DMS53 treated with DMSO at 0.1 percent for 48 hours (cell line): ENCODE measurements at regions not wholly inside any gene's neighbourhood (a gene's known extent, or its start where the extent isn't known, plus 50 kb on each side); places are given as distances from the start of the nearest gene placed in this dataset.

ENCODE experiments used
- DNase-seq: peaks from one replicate; lab custom pipeline; 2025; ENCODE audit not compliant: unreplicated experiment; lab: John Stamatoyannopoulos, UW

DNA sequence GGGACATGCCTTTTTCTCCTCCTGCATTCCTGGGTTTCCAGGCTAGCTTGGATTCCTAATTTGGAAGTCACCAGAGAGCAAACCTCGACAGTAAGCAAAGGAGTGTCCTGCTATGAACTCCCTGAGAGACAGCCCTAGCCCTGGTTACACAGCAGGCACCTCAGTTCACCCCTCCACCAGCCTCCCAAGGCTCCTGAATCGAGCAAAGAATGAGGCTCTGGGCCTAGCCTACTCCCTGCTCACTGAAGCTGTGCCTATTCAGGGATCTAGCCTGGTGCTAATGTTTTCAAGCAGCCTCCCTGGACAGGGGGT is 66.7 kb upstream of the RMDN2 start:
- DNase-seq: no peak

DNA sequence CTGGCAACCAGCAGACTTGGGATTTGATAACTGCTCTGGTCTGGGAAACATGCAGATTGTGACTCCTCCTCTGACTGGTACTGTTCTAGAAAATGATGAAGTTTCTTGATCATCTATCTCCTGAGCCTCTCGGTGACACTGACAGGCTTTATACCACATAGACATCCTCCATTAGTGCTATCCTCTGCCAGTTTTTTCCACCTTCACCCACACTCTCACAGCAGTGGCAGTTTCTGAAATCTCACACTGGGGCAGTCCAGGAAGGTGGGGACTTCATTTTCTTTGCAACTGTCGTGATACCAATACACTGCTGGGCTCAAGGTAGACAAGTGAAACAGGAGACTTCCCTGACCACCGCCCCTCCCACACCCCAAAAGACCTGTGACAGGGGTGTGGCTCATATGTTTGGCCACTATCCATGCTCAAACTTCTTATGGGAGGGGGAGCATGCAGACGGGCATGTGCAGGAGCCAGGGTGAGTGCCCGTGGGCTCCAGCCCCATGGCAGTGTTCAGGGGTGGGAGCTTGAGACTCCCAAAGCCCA is 66.3 kb upstream of the RMDN2 start:
- DNase-seq: no peak

GRCh38 chr2:37862620-37863019 is 62.5 kb upstream of the RMDN2 start:
- no peak for DNase-seq

GRCh38 chr2:37864217-37864616 is 60.9 kb upstream of the RMDN2 start:
- no peak for DNase-seq

DNA sequence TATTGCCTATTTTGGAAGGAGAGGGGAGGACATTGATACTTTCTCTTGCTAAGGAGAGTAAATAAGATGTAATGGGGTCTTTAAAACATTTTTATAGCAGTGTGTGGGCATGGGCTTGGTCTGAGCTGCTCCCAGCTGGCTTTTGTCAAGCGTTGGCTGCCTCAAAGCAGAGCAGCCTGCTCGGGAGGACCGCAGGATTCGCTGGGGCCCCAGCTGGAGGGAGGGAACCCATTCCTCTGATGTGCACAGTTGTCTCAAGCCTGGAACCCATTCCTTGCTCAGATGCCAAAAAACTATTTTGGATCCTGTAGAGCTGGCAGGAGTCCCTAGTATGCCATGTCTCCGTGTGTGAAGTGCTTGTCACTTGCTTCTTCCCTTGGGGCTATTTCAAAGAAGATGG is 59.4 kb upstream of the RMDN2 start:
- DNase-seq: no peak

DNA sequence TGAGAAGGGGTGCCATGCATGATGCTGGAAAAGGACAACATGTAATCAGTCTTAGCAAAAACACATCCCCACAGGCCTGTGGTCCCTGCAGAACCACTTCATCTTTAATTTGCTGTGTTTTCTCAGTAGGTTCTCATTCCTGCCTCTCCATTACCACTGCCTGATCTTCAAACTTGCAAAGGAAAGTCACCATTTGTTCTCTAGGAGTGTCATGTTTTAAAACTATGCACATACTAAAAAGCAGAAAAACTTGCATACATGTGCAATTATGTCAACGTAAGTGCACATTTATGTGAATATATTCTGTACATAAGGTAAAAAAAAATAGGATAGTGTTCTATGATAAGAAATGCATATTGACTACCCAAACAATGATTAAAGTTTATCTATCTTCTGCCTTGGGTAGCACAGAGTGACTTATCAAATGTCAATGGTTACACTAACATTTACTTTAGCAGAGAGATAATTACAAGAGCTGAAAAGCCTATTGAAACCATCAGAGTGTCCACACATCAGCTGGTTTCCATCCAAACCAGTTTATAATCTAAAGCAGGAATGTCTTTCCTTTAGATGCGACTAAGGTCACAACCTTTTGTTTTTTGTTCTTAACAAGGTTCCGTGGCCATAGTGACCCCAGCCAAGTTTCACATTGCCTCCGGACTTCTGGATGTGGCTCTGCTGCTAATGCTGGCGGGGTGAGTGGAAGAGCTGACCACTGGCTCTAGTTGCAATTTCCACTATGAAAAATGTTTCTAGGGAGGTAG is 58.7 kb upstream of the RMDN2 start:
- no peak for DNase-seq

DNA sequence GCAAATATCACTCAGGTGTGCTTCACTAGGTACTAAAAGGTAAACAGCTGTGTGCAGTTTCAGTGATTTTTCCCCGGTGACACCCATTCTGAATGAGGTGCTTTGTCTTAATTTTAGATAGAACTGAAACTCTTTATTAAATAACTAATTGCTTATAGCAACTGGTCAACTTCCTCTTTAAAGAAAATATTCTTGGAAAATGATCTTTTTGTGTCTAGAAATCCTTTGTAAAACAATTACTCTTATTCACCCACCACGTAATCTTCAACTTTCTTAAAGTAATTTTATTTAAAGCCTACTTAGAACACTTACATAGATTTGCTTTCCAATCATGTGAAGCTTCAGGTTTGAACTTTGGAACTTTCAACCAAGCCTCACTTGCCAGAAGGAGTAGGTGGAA is 57.9 kb upstream of the RMDN2 start:
- DNase-seq: no peak

DNA sequence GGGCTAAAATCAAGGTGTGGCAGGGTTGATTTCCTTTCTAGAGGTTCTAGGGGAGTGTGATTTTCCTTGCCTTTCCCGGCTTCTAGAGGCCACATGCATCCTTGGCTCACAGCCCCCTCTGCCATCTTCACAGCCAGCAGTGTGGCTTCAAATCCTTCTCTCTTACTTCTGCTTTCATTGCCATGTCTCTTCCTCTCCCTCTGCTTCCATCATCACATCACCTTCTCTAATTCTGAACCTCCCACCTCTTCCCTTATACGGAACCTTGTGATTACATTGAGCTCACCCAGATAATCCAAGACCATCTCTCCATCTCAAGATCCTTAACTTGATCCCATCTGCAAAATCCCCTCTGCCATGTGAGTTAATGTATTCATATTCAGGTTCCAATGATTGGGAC is 56.2 kb upstream of the RMDN2 start:
- no peak for DNase-seq

- DNase-seq: no peak
Observed at GRCh38 chr2:37869304-37869703, 55.8 kb upstream of the RMDN2 start.

GRCh38 chr2:37869771-37870170 is 55.3 kb upstream of the RMDN2 start:
- no peak for DNase-seq

DNA sequence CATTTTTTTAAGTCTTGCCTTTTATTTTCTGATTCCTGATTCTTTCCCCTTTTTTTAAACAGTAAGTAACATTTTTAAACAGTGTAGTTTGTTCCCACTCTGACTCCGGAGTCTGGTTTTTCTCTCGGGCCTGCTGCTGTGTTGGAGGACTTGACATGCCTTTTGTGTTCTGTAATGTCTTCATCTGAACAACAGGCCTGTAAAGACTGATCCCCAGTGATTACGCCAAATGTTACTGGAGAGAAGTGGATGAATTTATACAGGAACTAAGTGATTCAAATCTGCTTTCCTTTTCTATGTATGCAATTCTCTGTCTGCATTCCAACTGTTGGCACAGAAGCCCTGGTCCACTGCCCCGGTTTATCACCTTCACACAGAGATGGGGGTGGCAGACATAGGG is 54.3 kb upstream of the RMDN2 start:
- DNase-seq: no peak

- no peak for DNase-seq
Observed at GRCh38 chr2:37871456-37872191, 53.5 kb upstream of the RMDN2 start.

GRCh38 chr2:37872192-37872750 is 52.8 kb upstream of the RMDN2 start:
- DNase-seq: no peak

DNA sequence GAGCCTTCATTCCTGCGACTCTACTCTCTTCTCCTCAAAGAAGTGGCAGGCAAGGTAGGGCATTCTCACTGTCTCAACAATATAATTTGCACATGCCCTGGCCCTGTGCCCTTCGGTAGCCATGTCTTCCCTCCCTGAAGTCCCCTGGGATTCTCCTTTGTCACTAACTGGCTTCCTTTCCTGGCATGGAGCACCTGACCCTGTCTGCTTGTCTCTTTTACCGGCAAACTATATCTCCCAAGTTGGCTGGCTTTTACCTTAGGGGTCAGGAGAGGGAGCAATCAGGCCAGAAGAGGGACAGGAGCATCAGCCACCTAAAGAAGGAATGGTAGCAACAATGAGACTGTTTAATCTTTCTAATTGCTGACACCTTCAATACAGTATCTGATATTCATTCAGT is 51.9 kb upstream of the RMDN2 start:
- DNase-seq: no peak

DNA sequence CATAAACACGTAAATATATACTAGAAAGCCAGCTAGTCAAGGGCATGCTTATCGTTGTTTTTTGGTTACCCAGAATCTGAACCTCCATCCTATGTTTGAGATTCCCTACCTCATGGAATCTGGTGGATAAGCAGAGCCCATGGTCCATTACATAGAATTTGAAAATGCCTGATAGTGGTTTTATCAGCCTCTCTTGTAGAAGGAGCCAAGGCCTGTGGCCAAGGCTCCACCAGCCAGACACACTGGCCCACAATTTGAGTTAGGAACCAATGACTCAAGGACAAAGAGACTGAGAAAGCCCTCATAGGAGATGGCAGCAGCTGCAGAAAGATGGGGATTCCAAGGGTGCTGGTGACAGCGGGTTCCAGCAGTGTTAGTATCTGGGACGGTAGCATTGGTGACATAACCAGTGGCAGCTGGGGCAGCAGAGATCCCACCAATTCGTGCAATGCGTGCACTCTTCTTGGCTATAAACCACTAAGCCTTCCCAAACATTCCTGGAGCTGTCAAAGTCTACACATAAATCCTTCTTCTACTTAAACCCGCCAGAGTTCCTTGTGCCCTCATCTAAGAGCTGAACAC is 51.2 kb upstream of the RMDN2 start:
- DNase-seq: no peak

DNA sequence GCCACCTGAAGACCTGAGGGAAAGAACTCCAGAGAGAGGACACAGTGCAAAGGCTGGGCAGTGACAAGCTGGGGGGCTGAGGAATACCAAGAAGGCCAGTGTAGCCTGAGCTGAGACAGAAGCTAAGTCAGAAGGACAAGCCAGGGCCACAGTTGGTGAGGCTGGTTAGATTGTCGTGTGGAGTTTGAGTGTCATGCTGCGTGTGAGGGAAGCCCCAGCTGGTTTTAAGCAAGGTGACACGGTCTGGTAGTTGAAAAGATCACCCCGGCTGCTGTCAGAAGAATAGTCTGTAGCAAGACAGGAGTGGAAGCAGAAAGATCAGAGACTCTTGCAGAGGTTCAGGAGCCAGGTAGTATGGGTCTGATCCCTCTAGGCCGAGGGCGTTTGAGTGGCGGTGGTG is 50.6 kb upstream of the RMDN2 start:
- DNase-seq: no peak
